Activated CD8-positive, alpha-beta memory T cell treated with anti-CD3 and anti-CD28 coated beads for 4 hours (primary cell): ENCODE measurements at regions not wholly inside any gene's neighbourhood (a gene's known extent, or its start where the extent isn't known, plus 50 kb on each side); places are given as distances from the start of the nearest gene placed in this dataset.

ENCODE experiments used
- DNase-seq, 2 donors: peaks; one replicate each; pipeline ENCODE4 v3.0.0-alpha.2; 2020; ENCODE audit warnings: low read depth in 2 of 2

DNA sequence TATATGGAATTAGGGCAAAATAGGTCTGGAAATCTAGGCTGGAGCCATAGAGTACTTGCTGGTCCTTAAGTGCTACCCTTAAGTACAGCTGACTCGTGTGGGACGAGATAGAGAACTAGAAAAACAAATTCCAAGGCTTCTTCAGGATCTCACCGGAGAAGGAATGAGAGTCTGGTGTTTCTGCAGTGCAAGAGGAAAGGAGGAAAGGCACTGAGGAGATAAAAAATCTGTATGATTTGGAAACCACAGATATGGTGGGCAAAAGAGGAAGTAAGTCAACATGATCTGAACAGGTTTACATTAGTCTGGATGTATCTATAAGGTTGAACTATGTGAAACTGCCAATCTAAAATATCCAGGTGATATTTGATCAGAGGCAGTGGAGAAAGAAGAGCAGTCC is 134.4 kb upstream of the SOX5 start:
- no peak for DNase-seq

DNA sequence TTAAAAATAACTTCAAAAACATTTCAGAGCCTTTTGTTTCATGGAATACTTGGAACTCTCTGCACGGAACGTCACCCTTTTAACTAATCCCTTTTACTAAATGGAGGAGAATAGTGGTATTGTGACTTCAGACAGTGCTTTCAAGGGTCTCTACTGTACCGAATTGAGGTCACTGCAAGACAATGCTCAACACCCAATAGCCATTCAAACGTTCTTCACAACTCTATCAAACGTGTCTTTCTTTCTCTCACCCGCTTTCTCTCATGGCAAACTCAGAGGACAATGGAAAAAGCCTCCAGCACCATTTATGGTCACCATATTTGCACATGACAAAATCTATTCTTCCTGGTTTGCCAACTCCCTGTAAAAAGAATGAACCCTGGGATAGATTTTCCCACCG is 132.1 kb upstream of the SOX5 start:
- no peak for DNase-seq

DNA sequence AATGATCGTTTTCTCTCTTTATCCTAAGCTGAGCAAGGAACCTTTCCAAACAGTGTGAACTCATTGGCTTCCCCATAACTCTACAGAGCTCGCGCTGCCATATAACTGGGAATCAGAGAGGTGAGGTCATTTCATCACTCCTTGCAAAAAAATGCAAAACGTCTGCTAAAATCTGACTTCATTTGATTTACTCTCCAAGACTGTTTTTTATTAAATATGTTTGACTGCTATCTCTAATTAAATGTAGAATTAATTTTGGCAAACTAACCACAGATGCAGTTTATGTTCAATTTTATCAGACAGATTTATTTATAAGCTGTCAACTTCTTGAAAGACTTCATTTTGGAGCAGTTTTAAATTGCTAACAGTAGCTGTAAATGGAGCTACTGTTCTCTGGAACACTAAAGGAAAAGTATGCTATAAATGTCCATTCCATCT is 131.6 kb upstream of the SOX5 start:
- no peak for DNase-seq

DNA sequence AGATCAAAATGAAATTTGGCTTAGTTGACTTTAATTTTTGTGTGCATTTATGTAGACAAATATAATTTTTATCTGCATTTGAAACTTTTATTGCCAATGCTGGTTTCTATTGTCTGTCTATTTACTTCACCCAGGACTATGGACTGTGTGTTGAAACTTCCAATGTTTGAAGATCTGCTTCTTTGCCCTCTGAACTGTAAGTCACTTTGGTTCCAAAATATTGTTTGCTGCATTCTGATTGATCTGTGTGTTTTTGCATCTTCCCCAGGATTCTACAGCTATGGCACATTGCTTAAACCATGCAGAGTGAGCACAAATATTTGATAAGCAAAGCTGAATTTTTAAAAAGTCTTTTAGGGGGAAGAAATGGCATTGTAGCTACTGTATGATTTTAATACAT is 131.0 kb upstream of the SOX5 start:
- DNase-seq, result no peak

DNA sequence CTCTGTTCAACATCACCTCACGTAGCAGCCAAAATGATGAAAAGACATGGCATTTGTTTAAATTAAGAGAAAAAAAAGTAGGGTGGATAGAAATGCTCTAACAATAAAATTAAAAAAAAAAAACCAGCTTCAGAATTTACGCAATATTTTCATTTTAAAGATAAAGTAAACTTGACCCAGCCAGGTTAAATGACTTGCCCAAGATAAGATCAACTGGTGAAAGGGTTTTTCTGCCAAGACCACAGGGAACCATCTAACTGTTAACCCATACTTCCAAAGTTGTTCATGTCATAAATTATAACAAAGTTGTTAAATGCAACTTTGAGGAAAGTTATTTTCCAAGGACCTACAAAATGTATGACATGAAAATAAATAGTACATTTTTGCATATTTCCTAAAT is 129.6 kb upstream of the SOX5 start:
- no peak for DNase-seq

DNA sequence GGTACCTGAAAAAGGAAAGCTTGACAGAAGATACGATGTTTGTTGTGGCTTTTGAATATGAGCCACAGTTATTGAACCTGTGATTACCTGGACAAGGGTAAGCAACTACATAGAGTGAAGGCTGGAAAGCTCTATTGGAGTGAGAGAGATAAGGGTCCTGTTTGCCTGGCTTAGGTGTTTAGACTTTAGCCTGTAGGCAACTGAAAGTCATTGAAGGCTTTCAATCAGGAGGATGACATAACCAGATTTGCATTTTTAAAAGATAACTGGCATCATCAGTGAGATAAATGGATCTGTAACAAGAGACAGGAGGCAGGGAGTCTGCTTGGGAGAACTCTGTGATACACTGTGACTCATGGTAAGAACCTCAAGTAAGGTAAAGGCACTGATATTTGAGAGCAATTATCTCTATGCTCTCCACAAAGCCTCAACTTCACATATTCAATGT is 128.9 kb upstream of the SOX5 start:
- DNase-seq, result no peak

DNA sequence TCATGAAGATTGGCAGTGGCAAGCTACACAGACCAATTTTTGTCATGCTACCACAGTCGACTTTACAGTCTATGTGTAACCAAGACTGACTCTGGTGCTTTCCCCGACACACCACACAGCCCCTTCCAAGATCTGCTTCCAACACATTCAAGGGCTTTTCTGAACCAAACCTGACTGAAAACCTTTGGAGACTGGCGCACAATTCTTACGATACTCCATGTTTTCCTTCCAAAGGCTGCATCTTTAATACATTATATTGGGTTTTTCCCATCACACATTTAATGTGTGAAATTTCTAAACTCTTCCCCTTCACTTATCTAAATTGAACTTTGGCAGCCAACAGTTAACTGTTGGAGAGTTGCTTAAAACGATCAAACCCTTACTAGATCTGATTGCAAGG is 127.7 kb upstream of the SOX5 start:
- DNase-seq, result no peak

DNA sequence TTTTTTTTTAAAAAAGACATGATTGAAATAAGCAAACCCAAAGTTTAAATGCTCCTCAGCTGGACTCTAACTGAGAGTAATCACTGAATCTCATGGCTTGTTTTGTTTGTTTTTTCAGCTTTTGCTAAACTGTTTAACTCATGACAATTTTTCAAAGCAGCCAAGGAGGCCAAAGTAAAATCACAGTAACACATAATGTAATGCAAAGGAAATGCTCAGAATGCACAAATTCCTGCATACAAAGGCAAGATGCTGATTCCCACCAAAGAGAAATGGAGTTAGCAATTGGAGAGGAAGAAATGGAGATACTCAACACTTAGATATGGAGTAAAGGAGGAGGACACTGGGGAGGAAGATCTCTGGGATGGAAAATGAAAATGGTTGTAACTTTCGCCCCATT is 126.2 kb upstream of the SOX5 start:
- DNase-seq, result no peak

DNA sequence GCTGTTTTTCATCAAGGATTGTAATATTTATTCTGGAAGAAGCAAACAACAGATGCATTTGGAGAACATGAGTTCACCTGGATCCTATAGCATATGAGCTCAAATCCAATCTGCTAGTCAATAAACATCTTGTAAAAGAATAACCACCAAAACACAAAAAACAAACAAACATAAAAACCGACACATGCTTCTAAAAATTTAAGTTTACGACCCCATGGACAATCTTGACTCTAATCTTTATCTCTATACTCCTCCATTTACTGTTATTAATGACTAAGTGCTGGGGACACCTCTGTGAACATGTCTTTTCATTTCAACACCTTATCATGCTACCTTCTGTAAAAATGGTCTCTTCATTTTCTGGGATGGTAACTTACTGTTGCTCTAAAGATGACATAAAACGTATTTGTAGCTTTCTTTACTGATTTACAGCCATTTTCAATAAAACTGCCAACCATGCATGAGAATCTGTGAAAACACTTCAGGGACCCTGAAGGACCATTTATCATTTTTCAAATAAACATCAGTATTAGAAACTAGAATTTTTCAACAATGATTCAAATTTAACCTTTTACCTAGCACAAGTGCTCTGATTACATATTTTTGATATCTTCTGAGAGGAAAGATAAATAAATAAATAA is 123.8 kb upstream of the SOX5 start:
- no peak for DNase-seq

DNA sequence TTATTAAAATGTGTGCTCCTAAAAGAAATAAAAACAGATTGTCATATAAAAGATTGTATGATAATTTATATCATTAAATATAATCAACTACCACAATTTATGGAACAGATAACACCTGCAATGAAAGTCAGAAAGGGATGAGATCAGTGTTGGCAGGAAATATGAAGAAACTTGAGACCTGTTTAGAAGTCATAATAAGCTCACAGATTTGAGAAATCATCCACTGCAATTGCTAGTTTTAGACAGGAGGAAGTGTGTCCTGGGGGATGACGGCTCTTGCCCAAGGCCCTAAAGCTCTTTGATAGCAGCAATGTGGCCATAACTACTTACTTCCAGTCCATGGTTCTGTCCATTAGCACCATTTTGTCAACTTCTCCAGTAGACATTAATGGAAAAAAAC is 122.8 kb upstream of the SOX5 start:
- DNase-seq, result no peak

DNA sequence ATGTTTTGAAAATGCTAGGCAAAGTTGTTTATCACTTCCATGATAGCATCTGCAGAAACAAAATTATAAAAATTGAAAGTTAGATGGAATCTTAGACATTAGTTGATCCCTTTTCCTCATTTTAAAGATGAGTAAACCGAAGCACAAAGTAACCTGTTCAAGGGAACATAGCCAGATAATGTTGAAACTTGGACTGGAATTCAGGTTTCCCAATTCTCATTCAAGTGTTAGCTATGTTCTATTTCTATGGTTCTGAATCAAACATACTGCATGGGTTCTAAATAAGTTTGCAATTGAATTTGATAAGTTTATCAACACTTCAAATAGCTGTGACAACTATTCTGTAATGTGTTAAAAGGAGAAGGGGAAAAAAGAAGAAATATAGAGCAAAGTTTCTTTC is 122.4 kb upstream of the SOX5 start:
- no peak for DNase-seq

DNA sequence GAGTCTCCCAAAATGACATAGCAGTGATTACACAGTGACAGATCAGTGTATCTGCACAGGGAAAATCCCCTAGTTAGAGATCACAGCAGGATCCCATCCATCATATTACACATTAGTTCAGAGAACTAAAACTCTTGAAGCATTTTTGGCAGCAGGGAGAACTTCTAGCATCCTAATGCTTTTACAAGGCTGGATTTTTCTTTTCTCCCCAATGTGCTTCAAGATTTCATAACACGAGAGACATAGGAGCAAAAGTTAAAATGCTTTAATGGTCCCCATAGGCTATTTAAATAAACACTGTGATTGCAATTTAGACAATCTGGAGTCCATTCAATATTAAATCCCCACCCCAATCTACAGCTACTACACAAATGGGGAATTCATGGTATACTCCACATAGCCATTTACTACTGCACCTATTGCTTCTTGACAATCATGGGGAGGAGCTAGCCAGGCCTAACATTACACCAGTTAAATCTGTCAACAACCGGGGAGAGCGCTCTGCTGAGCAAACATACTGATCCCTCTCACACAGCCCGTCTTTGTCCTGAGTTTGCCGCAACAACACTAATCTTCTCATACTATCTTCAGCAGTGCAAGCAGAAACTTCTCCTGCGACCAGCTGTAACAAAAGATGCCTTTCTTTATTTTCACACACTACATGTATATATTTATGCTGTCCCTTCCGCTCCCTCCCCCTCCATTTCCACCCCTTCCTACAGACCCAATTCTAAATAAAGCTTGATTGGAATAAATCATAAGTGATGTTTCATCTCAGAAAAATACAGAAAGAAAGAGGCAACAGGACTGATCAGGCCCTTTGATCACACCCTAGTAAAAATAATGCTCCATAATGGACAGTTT is 120.3 kb upstream of the SOX5 start:
- no peak for DNase-seq

DNA sequence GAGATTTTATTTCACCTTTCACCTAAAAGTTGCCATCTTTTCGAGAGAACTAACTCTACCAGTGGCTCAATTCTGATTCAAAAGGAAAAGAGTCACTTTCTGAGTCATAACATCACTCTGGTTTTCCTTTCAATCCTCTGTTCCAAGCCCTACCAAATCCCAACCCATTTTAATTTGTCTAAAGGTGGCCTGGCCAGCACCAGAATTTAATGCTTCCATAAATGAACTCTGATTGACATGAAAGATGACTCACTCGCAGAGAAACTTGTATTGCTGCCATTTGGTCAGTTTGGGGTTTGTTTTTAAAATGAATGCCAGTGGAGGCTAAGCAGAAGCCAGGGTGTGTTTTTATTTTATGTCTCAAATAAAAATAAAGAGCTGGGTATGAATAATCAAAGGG is 117.4 kb upstream of the SOX5 start:
- DNase-seq, result no peak

DNA sequence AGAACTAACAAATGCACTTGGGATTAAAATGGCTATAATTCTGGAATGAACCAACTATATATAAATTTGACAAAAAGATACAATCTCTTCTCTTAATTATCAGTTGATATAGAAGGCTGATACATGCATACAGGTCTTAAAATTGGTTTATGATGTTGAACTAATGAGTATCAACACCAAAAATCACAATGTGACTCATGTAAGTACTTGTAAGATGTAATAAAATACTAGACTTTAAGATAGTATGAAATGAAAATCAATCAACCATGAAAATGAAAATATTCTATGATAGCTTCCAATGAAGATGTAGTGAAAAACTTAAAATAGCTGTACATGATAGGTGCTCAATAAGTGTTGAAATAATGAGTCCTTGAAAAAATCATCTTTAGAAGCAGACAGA is 116.6 kb upstream of the SOX5 start:
- no peak for DNase-seq

DNA sequence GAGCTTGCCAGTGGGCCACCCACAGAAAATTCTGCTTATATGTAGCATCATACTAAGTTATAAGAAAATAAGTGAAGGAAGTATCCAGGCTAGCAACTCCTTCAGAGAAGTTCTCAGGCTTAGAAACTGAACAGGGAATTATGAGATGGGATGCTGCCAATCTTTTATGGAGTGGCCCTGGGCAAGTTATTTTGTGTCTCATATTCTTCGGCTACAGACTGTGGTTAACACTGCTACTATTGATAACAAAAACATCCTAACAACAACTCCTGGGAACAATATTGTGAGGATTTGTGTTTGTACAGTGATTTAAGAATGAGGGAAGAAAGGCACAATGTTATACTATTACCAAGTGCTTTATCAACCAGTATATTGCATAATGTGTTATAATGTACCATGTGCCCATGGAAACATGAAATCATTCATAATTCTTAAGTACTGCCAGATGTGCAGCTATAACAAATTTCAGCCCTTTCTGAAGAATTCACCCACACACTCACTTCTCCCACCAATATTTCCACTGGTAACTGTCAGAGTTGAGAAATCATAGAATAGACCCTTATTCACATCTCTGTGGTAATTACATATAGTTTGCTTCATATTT is 113.3 kb upstream of the SOX5 start:
- DNase-seq, result no peak

DNA sequence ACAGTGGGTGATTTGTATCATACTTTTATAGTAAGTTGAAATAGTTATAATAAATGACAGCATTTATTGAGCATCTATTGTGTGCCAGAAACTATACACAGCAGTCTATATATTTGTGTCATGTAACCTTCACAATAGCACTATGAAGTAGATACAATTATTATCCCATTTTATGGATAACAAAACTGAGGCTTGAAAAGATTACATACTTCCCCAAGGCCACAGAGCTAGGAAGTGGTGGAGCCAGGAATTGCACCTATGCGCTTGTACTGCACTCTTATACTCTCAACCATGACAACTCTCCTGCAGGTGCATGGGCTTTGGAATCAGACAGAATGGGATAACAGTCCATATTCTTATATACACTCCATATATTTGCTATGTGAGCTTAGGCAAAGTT is 110.6 kb upstream of the SOX5 start:
- DNase-seq, result no peak

DNA sequence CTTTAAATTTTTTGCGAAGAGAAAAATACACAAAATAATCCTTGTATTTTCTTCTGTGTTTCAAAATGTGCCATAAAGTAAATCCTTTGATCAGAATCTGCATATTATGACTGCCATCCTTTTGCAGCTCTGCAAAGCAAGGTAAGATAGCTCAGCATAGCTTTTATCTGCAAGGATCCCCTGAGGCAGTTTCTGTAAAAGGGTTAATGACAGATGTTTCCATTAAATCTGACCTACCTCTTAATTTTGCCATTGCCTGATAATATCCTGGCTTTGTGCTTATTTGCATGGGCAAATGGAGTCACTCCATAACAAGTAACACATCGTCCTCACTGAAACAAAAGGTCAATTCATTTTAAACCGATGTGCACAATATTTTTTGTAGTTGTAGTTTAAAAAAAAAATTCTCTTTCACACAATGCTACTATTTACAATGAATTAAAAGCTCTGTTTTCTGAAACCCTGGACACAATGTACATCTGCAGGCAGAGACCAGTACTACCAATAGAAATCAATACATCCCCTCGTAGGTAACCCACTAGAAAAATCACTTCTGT is 108.5 kb upstream of the SOX5 start:
- no peak for DNase-seq

DNA sequence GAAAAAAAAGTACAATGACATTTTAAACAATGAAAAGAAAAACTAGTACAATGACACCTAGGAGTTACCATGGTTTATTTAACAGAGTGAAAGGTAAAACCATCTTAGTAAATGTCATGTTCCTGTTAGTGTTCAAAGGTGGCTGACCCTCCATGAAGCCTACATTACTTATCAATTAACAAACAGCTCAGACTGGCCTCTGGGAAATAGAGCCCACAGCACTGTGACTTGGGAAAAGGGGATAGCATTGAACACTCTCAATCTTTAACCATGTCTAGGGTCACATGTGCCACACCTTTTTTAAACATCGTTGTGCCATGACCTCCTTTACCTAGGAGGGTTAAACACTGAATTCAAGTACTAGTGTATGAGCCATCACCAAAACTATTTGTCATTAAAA is 106.3 kb upstream of the SOX5 start:
- DNase-seq, result no peak

DNA sequence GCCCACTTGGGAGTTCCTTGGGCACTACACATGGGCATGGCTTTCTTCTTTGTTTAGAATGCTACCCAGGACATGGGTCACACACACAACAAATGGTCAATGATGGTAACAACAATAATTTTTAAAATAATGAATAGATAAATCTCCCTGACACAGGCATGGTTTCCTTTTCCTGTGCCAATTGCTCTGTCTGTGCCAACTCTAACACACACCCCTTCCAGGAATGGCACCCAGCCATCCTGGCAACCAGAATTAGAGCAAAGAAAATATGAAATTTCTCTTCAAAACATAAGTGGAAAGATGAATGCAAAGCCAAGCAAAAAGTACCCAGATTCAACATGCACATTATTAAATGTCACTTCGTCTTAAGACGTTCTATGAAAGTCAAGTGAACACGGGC is 104.9 kb upstream of the SOX5 start:
- no peak for DNase-seq

DNA sequence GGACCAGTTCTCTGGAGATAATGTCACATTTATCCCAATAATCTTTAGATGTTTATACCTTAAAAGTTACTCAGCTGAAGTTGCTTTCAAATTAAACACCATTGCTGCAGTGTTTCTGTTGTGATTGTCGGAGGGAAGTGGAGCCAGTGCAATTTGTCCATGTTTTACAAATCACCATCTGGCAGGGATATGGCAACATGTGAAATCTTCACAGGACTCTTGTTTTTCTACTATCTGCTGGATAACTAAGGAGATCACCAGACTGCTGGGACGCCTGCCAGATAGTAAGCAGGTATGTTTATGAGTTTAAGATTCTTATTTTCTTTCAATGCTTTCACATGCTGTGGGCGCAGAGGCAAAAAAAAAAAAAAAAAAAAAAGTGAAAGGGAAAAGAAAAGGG is 100.3 kb upstream of the SOX5 start:
- no peak for DNase-seq

DNA sequence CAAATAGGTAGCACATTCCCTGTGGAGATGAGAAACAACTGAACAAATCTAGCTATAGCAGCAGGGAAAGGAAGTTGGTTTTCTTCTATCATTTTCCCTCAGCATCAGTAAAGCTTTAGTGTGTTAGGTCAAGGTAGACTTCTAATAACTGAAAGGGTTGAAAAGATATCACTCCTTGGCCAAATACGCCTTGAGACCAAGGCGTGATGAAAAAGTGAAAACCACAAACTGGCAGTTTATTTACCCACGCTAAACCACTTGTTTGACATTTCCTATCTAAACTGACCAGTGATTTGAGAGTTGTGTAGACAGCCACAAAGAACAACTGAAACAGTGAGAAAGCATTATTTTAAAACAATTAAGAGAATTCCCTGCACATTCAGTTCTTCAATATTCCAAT is 99.6 kb upstream of the SOX5 start:
- DNase-seq, result no peak

DNA sequence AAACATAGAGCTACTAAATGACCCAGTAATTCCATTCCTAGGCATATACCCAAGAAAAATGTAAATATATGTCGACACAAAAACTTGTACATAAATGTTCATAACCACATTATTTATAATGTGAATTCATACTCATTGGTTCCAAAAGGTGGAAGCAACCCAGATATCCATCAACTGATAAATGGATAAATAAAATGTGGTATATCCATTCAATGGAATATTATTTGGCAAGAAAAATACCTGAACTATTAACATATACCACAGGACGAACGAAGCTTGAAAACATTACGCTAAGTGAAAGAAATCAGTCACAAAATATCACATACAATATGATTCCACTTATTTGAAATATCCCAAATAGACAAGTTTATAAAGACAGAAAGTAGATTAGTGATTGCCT is 99.0 kb upstream of the SOX5 start:
- DNase-seq, result no peak

DNA sequence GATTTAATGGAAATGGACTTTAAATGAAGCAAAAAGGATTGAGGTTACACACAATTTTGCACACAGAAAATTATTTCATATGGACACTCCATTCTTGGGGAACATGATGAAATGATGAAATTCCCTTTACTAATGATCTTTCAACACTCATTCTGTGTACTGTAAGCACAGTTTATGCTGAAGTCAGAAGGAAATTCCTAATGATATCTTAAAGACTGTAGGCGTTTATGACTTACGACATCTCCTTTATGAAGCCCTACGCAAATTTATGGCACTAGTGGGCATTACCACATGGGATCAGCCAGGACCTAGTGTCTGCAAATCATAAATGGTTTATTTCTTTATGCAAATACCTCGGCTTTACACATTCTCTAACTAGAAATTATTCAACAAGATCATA is 97.9 kb upstream of the SOX5 start:
- no peak for DNase-seq
